H1 (cell line): ENCODE measurements at regions not wholly inside any gene's neighbourhood (a gene's known extent, or its start where the extent isn't known, plus 50 kb on each side); places are given as distances from the start of the nearest gene placed in this dataset.

ENCODE experiments used
- CTCF ChIA-PET: fragments of 300-600 bp; sonication (Branson Sonifier 250); formaldehyde crosslinking; loops from one replicate; lab custom pipeline; 2021; ENCODE audit not compliant: partially characterized antibody; lab: Charles Lee
- POLR2A ChIA-PET: fragments of 300-600 bp; sonication (Branson Sonifier 250); formaldehyde crosslinking; loops from one replicate; lab custom pipeline; 2021; ENCODE audit warnings: inconsistent platforms; ENCODE audit not compliant: partially characterized antibody; lab: Charles Lee
- DNase-seq, 2 experiments: peaks; one replicate each; pipeline versions ENCODE4 v3.0.0 to v3.0.0-alpha.2; 2010 to 2022; ENCODE audit warnings: low spot score in 2 of 2, low read depth in 1 of 2, mixed read lengths in 1 of 2
- FAIRE-seq: peaks from 2 replicates; lab custom pipeline; 2011; peaks lifted over from hg19 to GRCh38; lab: Jason Lieb, UNC
- H2AFZ ChIP-seq: 2 replicates; pipeline ENCODE4 v1.8.1; 2012; ENCODE audit warnings: low read length, inconsistent platforms
- H2AK5ac ChIP-seq: 2 replicates; pipeline ENCODE4 v1.6.1; 2013; ENCODE audit warnings: low read depth, low read length
- H2BK120ac ChIP-seq: replicated peaks from 2 replicates; pipeline ENCODE3; 2013; ENCODE audit warnings: low read depth, low read length, inconsistent platforms
- H2BK12ac ChIP-seq: 2 replicates; pipeline ENCODE4 v1.6.1; 2013; ENCODE audit warnings: low read depth, low read length
- H2BK15ac ChIP-seq: 2 replicates; pipeline ENCODE4 v1.6.1; 2013; ENCODE audit warnings: low read length
- H2BK20ac ChIP-seq: 2 replicates; pipeline ENCODE4 v1.6.1; 2013; ENCODE audit warnings: low read length
- H2BK5ac ChIP-seq: 2 replicates; pipeline ENCODE4 v1.6.1; 2013; ENCODE audit warnings: low read depth, low read length
- H3K14ac ChIP-seq: 2 replicates; pipeline ENCODE4 v1.6.1; 2013; ENCODE audit warnings: inconsistent platforms; ENCODE audit not compliant: insufficient read length
- H3K18ac ChIP-seq: 2 replicates; pipeline ENCODE4 v1.6.1; 2013; ENCODE audit warnings: low read length; ENCODE audit errors: extremely low read depth
- H3K23ac ChIP-seq: 2 replicates; pipeline ENCODE4 v1.6.1; 2013; ENCODE audit warnings: inconsistent platforms; ENCODE audit not compliant: insufficient read length
- H3K23me2 ChIP-seq: 2 replicates; pipeline ENCODE4 v1.6.1; 2013; ENCODE audit warnings: low read depth, low read length
- H3K27ac ChIP-seq: 2 replicates; pipeline ENCODE4 v1.6.1; 2011; ENCODE audit warnings: low read depth, low read length, inconsistent platforms
- H3K27me3 ChIP-seq, 4 experiments: replicated peaks in 1 of 4; 1 replicate in 1 of 4; 2 replicates in 3 of 4; pipeline versions ENCODE4 v1.6.1 to v1.8.1; 2011 to 2013; ENCODE audit warnings: low read length in 3 of 4, mild to moderate bottlenecking in 3 of 4, inconsistent platforms in 2 of 4, mixed read lengths in 2 of 4, moderate library complexity in 1 of 4; ENCODE audit not compliant: control insufficient read depth in 3 of 4, insufficient read depth in 3 of 4; ENCODE audit errors: extremely low read depth in 1 of 4
- H3K36me3 ChIP-seq, 4 experiments: 2 replicates each; pipeline versions ENCODE4 v1.6.1 to v1.8.1; 2011 to 2013; ENCODE audit warnings: mild to moderate bottlenecking in 4 of 4, low read length in 3 of 4, moderate library complexity in 2 of 4, control low read depth in 1 of 4, inconsistent platforms in 1 of 4; ENCODE audit not compliant: insufficient read depth in 4 of 4, control insufficient read depth in 2 of 4
- H3K4ac ChIP-seq: replicated peaks from 2 replicates; pipeline ENCODE3; 2013; ENCODE audit warnings: low read length, low read depth, mixed read lengths, inconsistent platforms; ENCODE audit not compliant: insufficient read length
- H3K4me1 ChIP-seq, 4 experiments: replicated peaks in 1 of 4; 1 replicate in 1 of 4; 2 replicates in 3 of 4; pipeline versions ENCODE4 v1.6.1 to v1.8.1; 2011 to 2013; ENCODE audit warnings: low read length in 3 of 4, inconsistent platforms in 2 of 4, mixed read lengths in 1 of 4; ENCODE audit not compliant: insufficient read depth in 4 of 4, control insufficient read depth in 3 of 4
- H3K4me2 ChIP-seq, 2 experiments: 2 replicates each; pipeline versions ENCODE4 v1.6.1 to v1.8.1; 2011 to 2013; ENCODE audit warnings: low read depth in 2 of 2, low read length in 2 of 2, control low read depth in 1 of 2, inconsistent platforms in 1 of 2, mild to moderate bottlenecking in 1 of 2; ENCODE audit not compliant: insufficient read depth in 1 of 2
- H3K4me3 ChIP-seq, 4 experiments: fragments of 200-600, 300-600 bp in 1 of 4; sonication (generic), shearing (Covaris generic), sonication (Bioruptor Twin) in 1 of 4; 2 replicates each; pipeline versions ENCODE4 v1.5.1 to v1.8.1; 2011 to 2016; ENCODE audit warnings: low read length in 4 of 4, low read depth in 3 of 4, control low read depth in 2 of 4, inconsistent platforms in 2 of 4, mild to moderate bottlenecking in 2 of 4, mixed read lengths in 1 of 4, moderate library complexity in 1 of 4; ENCODE audit not compliant: insufficient read depth in 2 of 4; ENCODE audit errors: extremely low read depth in 1 of 4
- H3K56ac ChIP-seq: replicated peaks from 2 replicates; pipeline ENCODE3; 2013; ENCODE audit warnings: low read depth, mild to moderate bottlenecking, mixed read lengths, low read length, inconsistent platforms; ENCODE audit not compliant: insufficient read length
- H3K79me1 ChIP-seq: 2 replicates; pipeline ENCODE4 v1.6.1; 2013; ENCODE audit warnings: low read depth, low read length, control low read depth
- H3K79me2 ChIP-seq, 2 experiments: 2 replicates each; pipeline versions ENCODE4 v1.6.1 to v1.8.1; 2012 to 2013; ENCODE audit warnings: low read length in 2 of 2, mild to moderate bottlenecking in 2 of 2, inconsistent platforms in 1 of 2; ENCODE audit not compliant: insufficient read depth in 2 of 2, control insufficient read depth in 1 of 2
- H3K9ac ChIP-seq, 4 experiments: replicated peaks in 1 of 4; 1 replicate in 1 of 4; 2 replicates in 3 of 4; pipeline versions ENCODE4 v1.6.1 to v1.8.1; 2011 to 2013; ENCODE audit warnings: low read depth in 3 of 4, low read length in 3 of 4, control low read depth in 2 of 4, mild to moderate bottlenecking in 2 of 4, moderate library complexity in 2 of 4, inconsistent platforms in 1 of 4; ENCODE audit errors: extremely low read depth in 1 of 4
- H3K9me3 ChIP-seq, 2 experiments: 2 replicates each; pipeline versions ENCODE4 v1.6.1 to v1.8.1; 2012 to 2013; ENCODE audit warnings: mild to moderate bottlenecking in 2 of 2, moderate library complexity in 2 of 2, control low read depth in 1 of 2, inconsistent platforms in 1 of 2, low read depth in 1 of 2, low read length in 1 of 2, mixed read lengths in 1 of 2; ENCODE audit not compliant: insufficient read depth in 2 of 2
- H4K20me1 ChIP-seq, 2 experiments: replicated peaks in 1 of 2; 2 replicates each; pipeline versions ENCODE3 to v1.8.1; 2011 to 2013; ENCODE audit warnings: inconsistent platforms in 2 of 2, low read length in 2 of 2, mild to moderate bottlenecking in 1 of 2; ENCODE audit not compliant: insufficient read depth in 2 of 2, control insufficient read depth in 1 of 2
- H4K5ac ChIP-seq: 2 replicates; pipeline ENCODE4 v1.6.1; 2013; ENCODE audit warnings: low read length, low read depth, mixed read lengths, inconsistent platforms; ENCODE audit not compliant: insufficient read length
- H4K8ac ChIP-seq: 2 replicates; pipeline ENCODE4 v1.8.0; 2013; ENCODE audit warnings: mild to moderate bottlenecking, moderate library complexity, low read length, inconsistent platforms; ENCODE audit not compliant: insufficient read depth; ENCODE audit errors: extremely low read depth
- H4K91ac ChIP-seq: replicated peaks from 2 replicates; pipeline ENCODE3; 2013; ENCODE audit warnings: low read length, mixed read lengths, inconsistent platforms; ENCODE audit not compliant: insufficient read length
- NRF1 ChIP-seq: IDR thresholded peaks from 2 replicates; pipeline ENCODE4 v1.6.1; 2011; ENCODE audit warnings: mild to moderate bottlenecking, low read depth, low read length, improper control_type of control experiment
- WGBS, 2 experiments: shearing (Covaris generic) in 1 of 2; methylation state at CpG; one replicate each; pipeline versions ENCODE4 v1.1.6 to v1.1.7; 2013 to 2015; ENCODE audit warnings: low lambda C conversion rate in 2 of 2, mixed read lengths in 2 of 2, inconsistent platforms in 1 of 2, low coverage in 1 of 2, missing lambda C conversion rate in 1 of 2; ENCODE audit not compliant: insufficient replicate concordance in 2 of 2, insufficient coverage in 1 of 2, insufficient read length in 1 of 2; ENCODE audit errors: extremely low coverage in 1 of 2, missing lambda C conversion rate in 1 of 2; 5-methylcytosine and 5-hydroxymethylcytosine counted together
- TF ChIP-seq, protein P1 (sequence below): IDR thresholded peaks from 2 replicates; pipeline ENCODE4 v1.6.1; 2012; ENCODE audit warnings: low read length, inconsistent platforms

DNA sequence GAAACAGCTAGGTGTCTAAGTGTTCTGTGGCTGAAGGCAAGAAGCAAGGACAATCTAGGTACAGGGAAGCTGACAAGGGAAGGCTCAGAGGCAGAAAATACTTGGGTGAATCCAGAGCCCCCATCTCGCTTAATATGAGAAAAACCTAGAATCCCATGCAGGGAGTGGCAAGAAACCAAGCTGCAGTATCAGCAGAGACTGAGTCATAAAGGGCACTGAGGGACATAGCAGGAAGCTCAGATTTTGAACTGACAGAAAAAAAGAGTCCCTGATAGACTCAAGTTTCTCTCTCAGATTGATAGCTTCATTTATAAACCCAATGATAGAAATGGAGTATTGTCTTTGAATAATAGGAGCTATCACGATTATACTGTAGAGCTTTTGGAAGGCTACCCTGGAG lies 77.3 kb upstream of the KCNJ15 start:
- Histone ChIP-seq H3K79me2 (no peaks in the 10 kb centered on the region), H3K27ac (no peak overlapping the region), H2BK20ac (no peak overlapping the region), H2AK5ac (no peak overlapping the region), H3K18ac (no peak overlapping the region), H3K27me3 (no peaks in the 10 kb centered on the region), H2BK15ac (no peak overlapping the region), H2BK120ac (no peak overlapping the region), H2BK12ac (no peak overlapping the region), H3K4me3 (no peak overlapping the region), H2BK5ac (no peak overlapping the region), H3K9ac (no peak overlapping the region), H2AFZ (no peak overlapping the region), H4K5ac (no peak overlapping the region), H3K4ac (no peak overlapping the region), H3K4me2 (no peak overlapping the region), H3K79me1 (no peaks in the 10 kb centered on the region), H4K20me1 (no peaks in the 10 kb centered on the region), H4K8ac (no peak overlapping the region), H3K4me1 (no peaks in the 10 kb centered on the region), H3K23me2 (no peaks in the 10 kb centered on the region; the same call in 1 of the 2 replicates), H4K91ac (no peak overlapping the region), H3K36me3 (no peaks in the 10 kb centered on the region), H3K9me3 (no peaks in the 10 kb centered on the region), H3K23ac (no peak overlapping the region), H3K14ac (no peak overlapping the region), H3K56ac (no peak overlapping the region)
- ChIA-PET POLR2A (no interaction called here), CTCF (interaction anchor here (1.0 to 3.2 kb wide), 7 partner anchors 9 to 177 kb away, joined by 3 to 18 read pairs (median 6); no protein-coding TSS in a partner anchor)
- DNase-seq (no peak), FAIRE-seq (no peak)
- TF ChIP-seq, protein P1, sequence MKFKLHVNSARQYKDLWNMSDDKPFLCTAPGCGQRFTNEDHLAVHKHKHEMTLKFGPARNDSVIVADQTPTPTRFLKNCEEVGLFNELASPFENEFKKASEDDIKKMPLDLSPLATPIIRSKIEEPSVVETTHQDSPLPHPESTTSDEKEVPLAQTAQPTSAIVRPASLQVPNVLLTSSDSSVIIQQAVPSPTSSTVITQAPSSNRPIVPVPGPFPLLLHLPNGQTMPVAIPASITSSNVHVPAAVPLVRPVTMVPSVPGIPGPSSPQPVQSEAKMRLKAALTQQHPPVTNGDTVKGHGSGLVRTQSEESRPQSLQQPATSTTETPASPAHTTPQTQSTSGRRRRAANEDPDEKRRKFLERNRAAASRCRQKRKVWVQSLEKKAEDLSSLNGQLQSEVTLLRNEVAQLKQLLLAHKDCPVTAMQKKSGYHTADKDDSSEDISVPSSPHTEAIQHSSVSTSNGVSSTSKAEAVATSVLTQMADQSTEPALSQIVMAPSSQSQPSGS = no peak
- no peak for TF ChIP-seq NRF1
- WGBS, 2 experiments = 85% methylated on average over 2 of the region's 2 CpGs; no CpG with 5 or more reads in 1 of the 2 experiments
